ENCODE measurements at regions not wholly inside any gene's neighbourhood (a gene's known extent, or its start where the extent isn't known, plus 50 kb on each side); places are given as distances from the start of the nearest gene placed in this dataset.

DNA sequence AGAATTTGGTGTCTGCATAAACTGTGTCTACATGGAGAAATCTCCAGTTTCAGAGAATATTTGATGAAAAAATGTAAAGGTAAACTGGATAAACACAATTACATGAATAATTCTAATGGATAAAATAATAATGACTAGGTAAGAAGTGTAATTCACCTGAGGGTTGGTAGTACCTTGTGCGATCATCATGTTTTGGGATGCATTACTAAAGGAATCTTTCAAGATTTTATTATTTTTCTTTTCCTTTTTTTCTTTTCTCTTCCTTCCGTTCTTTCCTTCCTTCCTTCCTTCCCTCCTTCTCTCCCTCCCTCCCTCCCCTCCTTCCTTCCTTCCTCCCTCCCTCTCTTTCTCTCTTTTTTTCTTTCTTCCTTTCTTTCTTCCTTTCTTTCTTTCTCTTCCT is 818.7 kb downstream of the LTN1 start:
- Histone ChIP-seq H3K4me1 (replicated peaks in 1 of 2; ENCODE audit: control insufficient read depth in 2 of 2, insufficient read depth in 2 of 2, low read length in 2 of 2) (no peaks in the 10 kb centered on the region), H3K36me3 (ENCODE audit: control insufficient read depth, insufficient read depth, low read length) (no peaks in the 10 kb centered on the region), H3K9ac (ENCODE audit: insufficient read depth in 1 of 2, low read depth in 2 of 2, low read length in 2 of 2) (no peak overlapping the region), H3K9me3 (replicated peaks; ENCODE audit: control insufficient read depth, insufficient read depth, low read depth, low read length) (no peaks in the 10 kb centered on the region), H3K4me3 (no peak overlapping the region), H3K9me1 (ENCODE audit: control insufficient read depth, insufficient read depth, low read length) (no peaks in the 10 kb centered on the region), H3K27ac (ENCODE audit: extremely low read depth, low read depth, low read length) (no peak overlapping the region), H3K4me2 (ENCODE audit: insufficient read depth, low read length) (no peak overlapping the region), H4K20me1 (replicated peaks; ENCODE audit: control insufficient read depth, insufficient read depth, low read length) (no peaks in the 10 kb centered on the region), H2AFZ (ENCODE audit: low read depth, low read length) (no peak overlapping the region), H3K27me3 (ENCODE audit: control insufficient read depth in 2 of 2, insufficient read depth in 2 of 2, low read length in 2 of 2) (no peaks in the 10 kb centered on the region), H3K79me2 (ENCODE audit: control insufficient read depth, insufficient read depth, low read length) (no peaks in the 10 kb centered on the region)
- ATAC-seq (no peak), FAIRE-seq (no peak), DNase-seq (ENCODE audit: extremely low read depth in 1 of 4, low spot score in 3 of 4) (no peak)
- BruUV-seq (replicated peaks) = no TSS peak
- TF ChIP-seq ZNF316 (IDR thresholded peaks at IDR 0.05) (no peak), RBM25 (IDR thresholded peaks at IDR 0.05; ENCODE audit: low read depth, low read length, severe bottlenecking) (no peak), ZNF444 (CRISPR knock-in tag; IDR thresholded peaks at IDR 0.05) (no peak), PCBP2 (IDR thresholded peaks at IDR 0.05; ENCODE audit: low read depth, low read length, poor library complexity, severe bottlenecking) (peak; percentile 82), KHSRP (IDR thresholded peaks at IDR 0.05) (no peak), MYBL2 (IDR thresholded peaks at IDR 0.05; ENCODE audit: low read depth) (no peak), MYBL2 (CRISPR knock-in tag; IDR thresholded peaks at IDR 0.05; ENCODE audit: borderline replicate concordance) (no peak)
- TF ChIP-seq, protein P1, sequence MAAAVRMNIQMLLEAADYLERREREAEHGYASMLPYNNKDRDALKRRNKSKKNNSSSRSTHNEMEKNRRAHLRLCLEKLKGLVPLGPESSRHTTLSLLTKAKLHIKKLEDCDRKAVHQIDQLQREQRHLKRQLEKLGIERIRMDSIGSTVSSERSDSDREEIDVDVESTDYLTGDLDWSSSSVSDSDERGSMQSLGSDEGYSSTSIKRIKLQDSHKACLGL (CRISPR knock-in tag; IDR thresholded peaks at IDR 0.05; ENCODE audit: borderline replicate concordance, poor library complexity, severe bottlenecking) = no peak
- TF ChIP-seq, protein P2, sequence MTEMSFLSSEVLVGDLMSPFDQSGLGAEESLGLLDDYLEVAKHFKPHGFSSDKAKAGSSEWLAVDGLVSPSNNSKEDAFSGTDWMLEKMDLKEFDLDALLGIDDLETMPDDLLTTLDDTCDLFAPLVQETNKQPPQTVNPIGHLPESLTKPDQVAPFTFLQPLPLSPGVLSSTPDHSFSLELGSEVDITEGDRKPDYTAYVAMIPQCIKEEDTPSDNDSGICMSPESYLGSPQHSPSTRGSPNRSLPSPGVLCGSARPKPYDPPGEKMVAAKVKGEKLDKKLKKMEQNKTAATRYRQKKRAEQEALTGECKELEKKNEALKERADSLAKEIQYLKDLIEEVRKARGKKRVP (CRISPR knock-in tag; IDR thresholded peaks at IDR 0.05) = no peak
- ChIA-PET CTCF (ENCODE audit: low intra/inter-chr PET ratio) (no interaction called here), POLR2A (no interaction called here)
- 0% methylated on average over 1 of the region's 2 CpGs for WGBS (ENCODE audit: insufficient coverage, low coverage, missing lambda C conversion rate)
- intact Hi-C loops (cut with micrococcal nuclease) (no loop called here), in situ Hi-C loops (cut with MboI) (no loop called here)
